ENCODE measurements at regions not wholly inside any gene's neighbourhood (a gene's known extent, or its start where the extent isn't known, plus 50 kb on each side); places are given as distances from the start of the nearest gene placed in this dataset.

DNA sequence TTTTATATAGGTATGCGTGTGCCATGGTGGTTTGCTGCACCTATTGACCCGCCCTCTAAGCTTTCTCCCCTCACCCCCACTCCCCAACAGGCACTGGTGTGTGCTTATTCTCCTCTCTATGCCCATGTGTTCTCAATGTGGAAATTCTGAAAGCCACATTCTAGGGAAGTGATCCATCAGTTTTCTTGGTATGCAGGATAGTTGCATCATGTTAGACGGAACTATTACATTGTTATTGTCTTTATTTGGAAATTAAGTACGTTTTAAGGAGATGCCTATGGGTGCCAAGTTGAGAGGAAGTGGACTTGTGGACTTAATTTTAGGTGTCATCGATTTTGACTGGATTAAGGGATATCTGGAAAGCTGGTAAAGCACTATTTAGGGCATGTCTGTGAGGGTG is 204.6 kb downstream of the RBM46 start (continued):
- TF ChIP-seq, protein P1, sequence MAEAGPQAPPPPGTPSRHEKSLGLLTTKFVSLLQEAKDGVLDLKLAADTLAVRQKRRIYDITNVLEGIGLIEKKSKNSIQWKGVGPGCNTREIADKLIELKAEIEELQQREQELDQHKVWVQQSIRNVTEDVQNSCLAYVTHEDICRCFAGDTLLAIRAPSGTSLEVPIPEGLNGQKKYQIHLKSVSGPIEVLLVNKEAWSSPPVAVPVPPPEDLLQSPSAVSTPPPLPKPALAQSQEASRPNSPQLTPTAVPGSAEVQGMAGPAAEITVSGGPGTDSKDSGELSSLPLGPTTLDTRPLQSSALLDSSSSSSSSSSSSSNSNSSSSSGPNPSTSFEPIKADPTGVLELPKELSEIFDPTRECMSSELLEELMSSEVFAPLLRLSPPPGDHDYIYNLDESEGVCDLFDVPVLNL (CRISPR knock-in tag; IDR thresholded peaks at IDR 0.05; ENCODE audit: low read depth) = no peak

DNA sequence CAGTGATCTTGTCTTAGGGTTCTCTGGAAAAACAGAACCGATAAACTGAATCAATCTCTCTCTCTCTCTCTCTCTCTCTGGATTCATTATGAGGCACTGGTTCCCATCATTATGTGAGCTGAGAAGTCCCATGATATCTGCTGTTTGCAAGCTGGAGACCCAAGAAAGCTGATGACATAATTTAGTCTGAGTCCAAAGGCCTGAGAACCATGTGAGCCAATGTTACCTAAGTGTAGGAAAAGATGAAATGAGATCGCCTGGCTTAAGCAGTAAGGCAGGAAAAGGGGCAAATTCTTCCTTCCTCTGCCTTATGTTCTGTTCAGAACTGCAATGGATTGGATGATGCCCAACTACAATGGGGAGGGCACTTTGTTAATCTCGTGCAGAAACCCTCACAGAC is 207.4 kb downstream of the RBM46 start:
- ChIA-PET CTCF (ENCODE audit: low intra/inter-chr PET ratio) (no interaction called here), POLR2A (no interaction called here)
- Histone ChIP-seq H3K4me3 (no peak overlapping the region), H4K20me1 (replicated peaks; ENCODE audit: control insufficient read depth, insufficient read depth, low read length) (no peaks in the 10 kb centered on the region), H2AFZ (ENCODE audit: low read depth, low read length) (no peak overlapping the region), H3K4me1 (replicated peaks in 1 of 2; ENCODE audit: control insufficient read depth in 2 of 2, insufficient read depth in 2 of 2, low read length in 2 of 2) (no peaks in the 10 kb centered on the region), H3K79me2 (ENCODE audit: control insufficient read depth, insufficient read depth, low read length) (no peaks in the 10 kb centered on the region), H3K9ac (ENCODE audit: insufficient read depth in 1 of 2, low read depth in 2 of 2, low read length in 2 of 2) (no peak overlapping the region), H3K4me2 (ENCODE audit: insufficient read depth, low read length) (no peak overlapping the region), H3K9me3 (replicated peaks; ENCODE audit: control insufficient read depth, insufficient read depth, low read depth, low read length) (no peaks in the 10 kb centered on the region), H3K36me3 (ENCODE audit: control insufficient read depth, insufficient read depth, low read length) (no peaks in the 10 kb centered on the region), H3K9me1 (ENCODE audit: control insufficient read depth, insufficient read depth, low read length) (no peaks in the 10 kb centered on the region), H3K27ac (ENCODE audit: extremely low read depth, low read depth, low read length) (no peak overlapping the region), H3K27me3 (ENCODE audit: control insufficient read depth in 2 of 2, insufficient read depth in 2 of 2, low read length in 2 of 2) (no peaks in the 10 kb centered on the region)
- DNase-seq (ENCODE audit: extremely low read depth in 1 of 4, low spot score in 3 of 4) = no peak
- WGBS (ENCODE audit: insufficient coverage, low coverage, missing lambda C conversion rate) = 0% methylated on average over 3 of the region's 3 CpGs
- TF ChIP-seq NR3C1 (CRISPR knock-in tag; IDR thresholded peaks at IDR 0.05) (no peak), ZNF41 (CRISPR knock-in tag; conservative IDR thresholded peaks at IDR 0.05) (no peak), ZNF175 (CRISPR knock-in tag; IDR thresholded peaks at IDR 0.05; ENCODE audit: low read depth) (no peak), NR2C2 (CRISPR knock-in tag; IDR thresholded peaks at IDR 0.05) (no peak), NR2C2 (tag; IDR thresholded peaks at IDR 0.05) (no peak), LEF1 (IDR thresholded peaks at IDR 0.05) (no peak), ASH1L (IDR thresholded peaks at IDR 0.05; ENCODE audit: borderline replicate concordance, low read depth, partially characterized antibody) (no peak)
- in situ Hi-C loops (cut with MboI) (no loop called here), intact Hi-C loops (cut with micrococcal nuclease) (no loop called here)
- FAIRE-seq = no peak
- no TSS peak for BruUV-seq (replicated peaks)
- no peak for ATAC-seq

Data from K562 (cell line).